T-helper 1 cell treated with Interleukin-12 subunit alpha and Interleukin-12 subunit beta and Interleukin-4 antibody, amounts not matched to agents 30 μg/mL and 1 μg/mL, for 36 hours (primary cell): ENCODE measurements at regions not wholly inside any gene's neighbourhood (a gene's known extent, or its start where the extent isn't known, plus 50 kb on each side); places are given as distances from the start of the nearest gene placed in this dataset.

Source experiments
- H3K27ac Mint-ChIP-seq: one replicate; pipeline ENCODE4 v1.8.0; 2021; ENCODE audit warnings: mild to moderate bottlenecking, mixed read lengths
- H3K27me3 Mint-ChIP-seq: one replicate; pipeline ENCODE4 v1.8.0; 2021; ENCODE audit warnings: low read depth, mixed read lengths
- H3K36me3 Mint-ChIP-seq: one replicate; pipeline ENCODE4 v1.8.0; 2021; ENCODE audit warnings: low read depth, mixed read lengths
- H3K4me1 Mint-ChIP-seq: one replicate; pipeline ENCODE4 v1.8.0; 2021; ENCODE audit warnings: low read depth, mixed read lengths
- H3K4me3 Mint-ChIP-seq: one replicate; pipeline ENCODE4 v1.8.0; 2021; ENCODE audit warnings: mild to moderate bottlenecking, moderate library complexity, mixed read lengths
- H3K9me3 Mint-ChIP-seq: one replicate; pipeline ENCODE4 v1.8.0; 2021; ENCODE audit warnings: mixed read lengths

DNA sequence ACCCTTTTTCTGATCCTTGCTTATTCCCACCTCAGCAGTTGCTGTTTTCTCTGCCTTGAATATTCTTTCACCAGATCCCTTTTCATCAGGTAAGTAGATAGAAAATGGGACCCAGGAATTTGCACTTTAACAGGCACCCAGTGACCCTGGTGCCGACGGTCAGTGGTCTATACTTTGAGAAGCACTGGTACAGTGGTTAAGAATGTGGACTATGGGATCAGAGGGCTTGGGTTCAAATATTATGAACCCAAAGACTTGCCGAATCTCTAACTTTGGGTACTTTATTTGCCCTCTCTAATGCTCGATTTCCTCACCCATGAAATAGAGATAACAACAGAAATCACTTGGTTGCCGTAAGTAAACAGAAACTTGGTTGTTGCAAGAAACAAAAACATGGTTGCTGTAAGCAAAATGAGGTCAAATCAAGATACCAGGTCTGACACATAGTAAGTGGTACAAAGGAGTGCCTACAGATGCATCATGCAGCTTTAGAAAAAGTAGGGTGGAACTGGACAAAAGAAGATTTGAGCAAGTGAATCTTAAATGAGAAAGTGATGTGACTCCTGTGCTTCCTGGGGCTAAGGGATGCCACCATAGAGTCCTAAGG, 69.5 kb upstream of the GLS start:
- H3K4me3 Mint-ChIP-seq: no peak overlapping the region
- no peak overlapping the region for H3K27ac Mint-ChIP-seq
- H3K9me3 Mint-ChIP-seq: peaks cover under 1% of the 10 kb centered on the region
- no peaks in the 10 kb centered on the region for H3K27me3 Mint-ChIP-seq
- H3K36me3 Mint-ChIP-seq: no peaks in the 10 kb centered on the region
- peaks cover 5% of the 10 kb centered on the region for H3K4me1 Mint-ChIP-seq

DNA sequence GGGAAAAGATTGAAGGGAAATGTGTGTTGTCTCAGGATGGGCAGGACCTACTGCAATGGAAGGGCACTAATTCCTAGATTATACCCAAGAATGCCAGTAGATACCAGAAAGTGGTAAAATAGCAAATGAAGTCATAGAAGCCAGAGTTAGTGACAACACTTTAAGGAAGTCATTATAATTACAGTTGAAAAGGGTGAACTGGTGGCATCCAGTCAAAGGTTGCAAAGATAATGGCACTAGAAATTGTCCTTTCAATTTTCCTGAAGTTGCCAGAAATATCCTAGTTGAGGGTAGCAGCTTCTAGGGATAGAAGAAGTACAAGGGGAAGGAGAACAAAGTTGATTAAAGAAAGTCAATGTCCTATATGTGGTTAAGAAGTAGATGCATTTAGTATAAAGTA, 68.8 kb upstream of the GLS start:
- peaks cover 5% of the 10 kb centered on the region for H3K4me1 Mint-ChIP-seq
- H3K27ac Mint-ChIP-seq: no peak overlapping the region
- H3K36me3 Mint-ChIP-seq: no peaks in the 10 kb centered on the region
- no peaks in the 10 kb centered on the region for H3K27me3 Mint-ChIP-seq
- peaks cover 8% of the 10 kb centered on the region for H3K9me3 Mint-ChIP-seq
- H3K4me3 Mint-ChIP-seq: no peak overlapping the region

DNA sequence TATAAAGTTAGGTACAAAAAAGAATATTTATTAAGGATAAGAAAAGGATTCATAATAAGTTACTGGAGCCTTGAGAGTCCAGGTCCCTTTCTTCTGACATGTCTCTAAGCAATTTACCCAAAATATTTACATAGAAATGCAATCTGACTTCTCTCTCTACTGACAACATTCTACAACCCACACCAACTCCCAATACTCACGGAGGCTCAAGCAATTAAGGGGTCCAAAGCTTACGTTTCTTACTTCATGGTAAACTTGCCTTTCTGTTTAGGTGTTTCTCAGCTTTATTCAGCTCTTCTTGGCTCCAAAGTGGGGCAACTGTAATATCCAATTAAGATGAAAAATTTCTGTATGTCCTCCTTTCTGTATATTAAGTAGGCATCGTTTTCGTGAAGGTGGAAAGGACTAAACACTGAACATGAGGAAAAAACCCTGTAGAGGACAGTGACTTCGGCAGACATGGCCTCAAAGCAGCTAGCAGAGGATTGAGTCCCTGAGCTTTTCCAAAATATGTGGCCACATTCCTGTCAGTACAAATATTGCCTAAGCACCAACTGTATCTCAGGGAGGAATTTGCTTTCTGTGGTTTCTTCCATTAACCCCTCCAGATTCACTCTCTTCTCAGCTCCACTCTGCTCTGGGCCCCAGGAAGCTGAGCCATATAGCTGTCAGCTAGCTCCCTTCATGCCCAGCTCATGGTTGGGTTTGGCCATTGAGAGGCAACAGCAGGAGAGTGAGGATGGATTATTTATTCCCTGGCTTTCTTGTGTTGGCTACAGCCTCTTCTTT, 67.9 kb upstream of the GLS start:
- no peak overlapping the region for H3K4me3 Mint-ChIP-seq
- no peak overlapping the region for H3K27ac Mint-ChIP-seq
- H3K4me1 Mint-ChIP-seq: peaks cover 5% of the 10 kb centered on the region
- H3K27me3 Mint-ChIP-seq: no peaks in the 10 kb centered on the region
- H3K9me3 Mint-ChIP-seq: peaks cover 16% of the 10 kb centered on the region
- no peaks in the 10 kb centered on the region for H3K36me3 Mint-ChIP-seq

DNA sequence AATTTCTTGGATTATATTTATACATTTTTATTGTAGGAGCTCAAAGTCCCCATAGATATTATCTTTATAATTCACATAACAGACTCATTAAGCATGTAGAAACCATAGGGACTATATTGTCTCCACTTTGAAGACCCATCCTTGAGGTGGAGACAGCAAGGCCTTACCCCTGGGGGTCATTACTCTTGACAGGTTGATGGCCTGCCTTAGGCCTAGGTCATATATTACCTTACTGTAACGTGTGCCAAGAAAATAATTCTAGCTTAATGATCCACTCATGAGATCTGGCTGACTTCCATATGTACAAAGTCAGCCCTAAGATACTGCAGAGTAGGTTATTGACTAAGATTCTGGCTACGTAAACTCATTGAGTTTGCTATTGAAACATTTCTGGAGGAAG, 65.4 kb upstream of the GLS start:
- H3K4me3 Mint-ChIP-seq: no peak overlapping the region
- peaks cover 20% of the 10 kb centered on the region for H3K9me3 Mint-ChIP-seq
- H3K36me3 Mint-ChIP-seq: no peaks in the 10 kb centered on the region
- no peak overlapping the region for H3K27ac Mint-ChIP-seq
- no peaks in the 10 kb centered on the region for H3K27me3 Mint-ChIP-seq
- H3K4me1 Mint-ChIP-seq: peaks cover 2% of the 10 kb centered on the region

DNA sequence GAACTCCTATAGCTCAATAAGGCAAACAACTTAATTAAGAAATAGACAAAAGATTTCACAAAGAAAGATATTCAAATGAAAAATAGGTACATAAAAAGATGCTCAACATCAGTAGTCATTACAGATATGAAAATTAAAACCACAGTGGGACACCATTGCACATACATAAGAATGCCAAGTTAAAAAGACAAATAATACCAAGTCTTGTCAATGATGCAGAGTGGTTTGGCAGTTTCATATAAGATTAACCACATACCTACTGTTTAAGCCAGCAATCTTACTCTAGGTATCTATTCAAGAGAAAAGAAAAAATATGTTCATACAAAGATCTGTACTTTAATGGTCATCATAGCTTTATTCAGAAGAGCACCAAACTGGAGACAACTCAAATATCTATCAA, 63.5 kb upstream of the GLS start:
- Mint-ChIP-seq H3K4me1 (peaks cover 2% of the 10 kb centered on the region), H3K9me3 (peaks cover 20% of the 10 kb centered on the region), H3K27me3 (peaks cover 5% of the 10 kb centered on the region), H3K4me3 (no peak overlapping the region), H3K36me3 (no peaks in the 10 kb centered on the region), H3K27ac (no peak overlapping the region)

DNA sequence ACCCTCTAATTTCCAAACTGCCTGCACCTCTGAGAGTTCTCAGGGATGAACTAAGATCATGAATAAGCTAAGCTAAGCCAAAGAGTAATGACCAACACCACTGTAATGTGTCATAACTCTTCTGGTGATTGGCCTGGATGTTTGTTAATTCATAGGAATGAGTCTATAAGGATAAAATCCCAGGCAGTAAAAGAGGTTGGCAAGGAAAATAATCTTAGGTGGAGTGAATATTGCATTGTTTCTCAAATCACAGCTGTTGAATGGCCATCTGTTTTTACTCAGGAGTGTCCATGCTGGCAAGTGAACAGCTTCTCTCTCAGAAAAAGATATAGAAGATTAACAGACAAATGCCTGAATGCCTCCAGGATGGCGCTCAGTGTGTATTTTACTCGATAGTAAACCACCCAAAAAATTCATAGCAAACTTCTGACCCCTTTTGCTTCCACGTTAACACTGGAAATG, 60.8 kb upstream of the GLS start:
- H3K9me3 Mint-ChIP-seq: peaks cover 20% of the 10 kb centered on the region
- H3K27me3 Mint-ChIP-seq: peaks cover 9% of the 10 kb centered on the region
- no peaks in the 10 kb centered on the region for H3K36me3 Mint-ChIP-seq
- no peak overlapping the region for H3K27ac Mint-ChIP-seq
- no peak overlapping the region for H3K4me3 Mint-ChIP-seq
- no peaks in the 10 kb centered on the region for H3K4me1 Mint-ChIP-seq

DNA sequence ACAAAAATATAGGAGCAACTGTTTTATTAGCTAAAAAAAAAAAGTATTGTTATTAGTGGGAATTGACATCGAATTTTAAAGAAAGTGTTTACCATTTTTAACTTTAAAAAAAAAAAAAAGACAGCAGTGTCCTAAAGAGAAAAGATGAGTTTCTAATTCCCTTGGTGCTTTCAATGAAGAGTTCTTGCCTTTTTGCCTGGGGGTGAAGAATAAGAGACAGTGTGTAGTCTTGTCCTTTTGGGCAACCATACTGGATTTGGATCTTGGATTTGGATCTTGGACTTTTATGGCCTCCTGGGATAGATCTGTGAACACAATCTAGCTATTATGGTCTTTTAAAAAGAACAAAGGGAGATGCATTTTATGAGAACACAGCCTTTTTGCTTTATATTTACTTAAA, 60.2 kb upstream of the GLS start:
- Mint-ChIP-seq H3K27ac (no peak overlapping the region), H3K27me3 (peaks cover 9% of the 10 kb centered on the region)

DNA sequence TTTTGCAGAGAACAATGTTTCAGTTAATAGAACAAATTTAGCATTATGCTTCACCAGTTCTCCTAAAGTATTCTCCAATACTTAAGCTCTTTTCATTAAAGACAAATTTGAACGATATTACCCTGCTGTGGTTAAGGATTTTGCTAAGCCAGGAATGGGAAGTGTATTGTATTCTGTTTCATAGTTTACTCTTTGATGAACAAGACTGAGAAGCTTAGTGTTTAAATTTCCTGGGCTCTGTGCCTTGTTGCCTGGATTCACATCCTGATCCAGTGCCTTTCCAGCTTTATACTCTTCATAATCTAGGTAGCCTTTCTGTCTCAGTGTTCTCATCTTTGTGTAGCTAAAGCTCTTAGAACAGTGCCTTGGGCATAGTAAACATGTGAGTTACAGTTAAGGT, 58.6 kb upstream of the GLS start:
- Mint-ChIP-seq H3K27ac (no peak overlapping the region), H3K9me3 (peaks cover 10% of the 10 kb centered on the region), H3K27me3 (peaks cover 11% of the 10 kb centered on the region), H3K4me1 (no peaks in the 10 kb centered on the region), H3K4me3 (no peak overlapping the region), H3K36me3 (no peaks in the 10 kb centered on the region)

More for the DNA sequence above, 60.2 kb upstream of the GLS start:
- Mint-ChIP-seq H3K4me3 (no peak overlapping the region), H3K36me3 (no peaks in the 10 kb centered on the region), H3K4me1 (no peaks in the 10 kb centered on the region), H3K9me3 (peaks cover 20% of the 10 kb centered on the region)

DNA sequence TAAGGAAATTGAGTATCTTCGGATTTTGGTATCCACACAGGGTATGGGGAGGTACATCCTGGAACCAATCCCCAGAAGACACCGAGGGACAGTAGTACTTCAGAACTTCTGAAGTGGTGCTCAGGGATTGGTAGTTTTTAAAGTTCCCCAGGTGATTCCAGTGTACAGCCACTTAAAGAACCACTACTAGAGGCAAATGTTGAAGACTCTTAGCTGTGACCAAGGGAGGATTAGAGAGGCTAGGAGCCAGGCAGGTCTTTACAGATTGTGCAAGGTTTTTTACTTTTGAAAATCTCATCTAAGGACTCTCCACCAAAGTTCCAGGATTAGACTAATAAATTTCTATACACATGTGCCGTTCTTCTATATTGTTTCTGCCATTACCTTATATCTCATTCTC, 52.9 kb upstream of the GLS start:
- Mint-ChIP-seq H3K27me3 (peaks cover 4% of the 10 kb centered on the region), H3K27ac (no peak overlapping the region), H3K4me1 (no peaks in the 10 kb centered on the region), H3K36me3 (no peaks in the 10 kb centered on the region), H3K9me3 (peaks cover 5% of the 10 kb centered on the region), H3K4me3 (no peak overlapping the region)

DNA sequence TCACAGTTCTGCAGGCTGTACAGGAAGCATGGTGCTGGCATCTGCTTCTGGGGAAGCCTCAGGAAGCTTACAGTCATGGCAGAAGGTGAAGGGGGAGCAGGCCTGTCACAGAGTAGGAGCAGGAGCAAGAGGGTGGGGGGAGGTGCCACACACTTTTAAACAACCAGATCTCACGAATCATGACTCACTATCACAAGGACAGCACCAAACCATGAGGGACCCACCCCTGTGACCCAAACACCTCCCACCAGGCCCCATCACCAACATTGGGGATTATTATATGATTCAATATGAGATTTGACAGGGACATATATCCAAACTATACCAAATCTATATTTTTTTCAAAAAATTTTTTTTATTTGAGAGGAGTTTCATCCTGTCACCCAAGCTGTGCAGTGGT, 51.0 kb upstream of the GLS start:
- Mint-ChIP-seq H3K27ac (no peak overlapping the region), H3K4me3 (no peak overlapping the region), H3K9me3 (peaks cover 5% of the 10 kb centered on the region), H3K4me1 (no peaks in the 10 kb centered on the region), H3K27me3 (peaks cover 10% of the 10 kb centered on the region), H3K36me3 (no peaks in the 10 kb centered on the region)
